Stimulated activated CD4-positive, alpha-beta T cell treated with anti-CD3 and anti-CD28 coated beads, TNF-alpha, amount 100 ng/mL, for 4 hours (primary cell): ENCODE measurements at regions not wholly inside any gene's neighbourhood (a gene's known extent, or its start where the extent isn't known, plus 50 kb on each side); places are given as distances from the start of the nearest gene placed in this dataset.

Experiments used
- DNase-seq, 3 experiments: peaks; one replicate each; pipeline ENCODE4 v3.0.0-alpha.2; 2020; ENCODE audit warnings: low read depth in 3 of 3

DNA sequence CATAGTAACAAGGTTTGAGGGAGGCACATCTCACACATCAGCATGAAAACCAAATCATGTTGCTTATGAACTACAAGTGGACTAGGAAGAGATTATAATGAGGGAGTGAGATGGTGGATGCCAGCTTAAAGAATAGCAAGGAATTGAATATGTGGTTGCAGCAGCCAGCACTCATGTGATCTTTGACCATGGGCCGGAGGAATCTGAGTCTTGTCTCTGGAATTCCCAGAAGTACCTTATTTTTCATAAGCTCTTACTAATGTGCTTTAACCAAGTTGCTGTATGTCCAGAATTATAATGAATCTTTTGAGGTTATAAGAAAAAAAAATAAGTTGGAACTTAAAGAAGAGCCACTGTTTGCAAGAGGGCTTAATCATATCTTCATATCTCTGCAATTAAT is 97.0 kb downstream of the DISP1 start:
- DNase-seq = no peak

- DNase-seq = no peak
Observed at GRCh38 chr1:222912730-222913129, 97.9 kb downstream of the DISP1 start.

- no peak for DNase-seq
Observed at GRCh38 chr1:222914861-222915632, 100.2 kb downstream of the DISP1 start.

- DNase-seq = no peak
Observed at GRCh38 chr1:222916100-222916499, 101.3 kb downstream of the DISP1 start.

- no peak for DNase-seq
Observed at GRCh38 chr1:222918801-222919477, 104.1 kb downstream of the DISP1 start.

DNA sequence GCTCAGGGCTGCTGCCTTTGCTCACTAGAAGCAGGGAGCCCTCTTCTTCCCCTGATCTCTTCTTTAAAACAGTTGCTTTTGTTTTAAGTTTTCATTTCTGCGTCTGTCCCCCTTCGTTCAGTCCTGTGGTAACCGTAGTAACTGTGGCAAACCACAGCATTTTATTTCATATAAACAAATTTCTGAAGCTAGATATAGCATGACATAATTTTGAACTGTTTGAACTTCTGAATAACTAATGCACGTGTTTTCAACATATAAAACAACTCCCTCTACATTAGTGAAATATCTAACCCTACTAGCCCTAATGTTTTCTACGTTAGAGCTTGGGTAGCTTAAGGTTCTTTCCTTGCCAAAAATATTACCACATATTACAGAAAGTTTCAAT is 104.6 kb downstream of the DISP1 start:
- no peak for DNase-seq

GRCh38 chr1:222920169-222920568 is 105.3 kb downstream of the DISP1 start:
- DNase-seq = no peak

DNA sequence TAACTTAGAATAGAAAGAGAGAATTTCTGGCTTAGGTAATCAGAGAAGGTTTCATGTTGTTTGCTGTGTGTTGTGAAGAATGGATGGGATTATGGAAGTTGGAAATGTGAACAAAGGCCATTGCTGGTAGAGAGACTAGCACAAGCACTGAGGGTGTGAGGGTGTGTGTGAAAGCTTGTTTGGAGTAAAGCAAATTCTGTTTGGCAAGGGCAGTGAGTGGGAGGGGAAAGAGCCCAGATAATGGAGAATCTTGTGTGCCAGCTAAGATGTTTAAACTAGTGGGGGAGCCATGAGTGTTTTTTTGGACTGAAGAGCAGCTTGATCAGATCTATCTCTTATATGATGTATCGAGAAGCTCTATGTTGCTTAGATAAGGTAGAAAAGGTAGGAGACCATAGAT is 107.1 kb downstream of the DISP1 start:
- no peak for DNase-seq

DNA sequence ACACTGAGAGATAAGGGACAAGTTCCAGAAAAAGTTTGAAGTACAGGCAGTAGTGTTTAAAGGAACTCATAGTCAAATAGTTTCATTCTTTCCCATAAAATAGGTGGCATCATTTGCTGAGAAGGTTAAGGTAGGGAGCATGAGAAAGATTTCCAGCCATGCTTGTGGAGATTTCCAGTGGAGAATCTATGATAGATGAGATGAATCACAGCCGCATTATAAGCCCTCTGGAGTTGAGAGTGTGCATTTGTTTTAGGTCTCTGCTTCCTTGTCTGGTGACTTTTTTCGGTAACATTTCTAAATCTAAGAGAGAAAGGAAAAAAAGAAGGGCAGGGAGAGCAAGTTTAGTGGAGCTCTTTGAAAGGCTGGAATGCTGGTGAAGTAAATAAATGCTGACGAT is 108.7 kb downstream of the DISP1 start:
- no peak for DNase-seq

DNA sequence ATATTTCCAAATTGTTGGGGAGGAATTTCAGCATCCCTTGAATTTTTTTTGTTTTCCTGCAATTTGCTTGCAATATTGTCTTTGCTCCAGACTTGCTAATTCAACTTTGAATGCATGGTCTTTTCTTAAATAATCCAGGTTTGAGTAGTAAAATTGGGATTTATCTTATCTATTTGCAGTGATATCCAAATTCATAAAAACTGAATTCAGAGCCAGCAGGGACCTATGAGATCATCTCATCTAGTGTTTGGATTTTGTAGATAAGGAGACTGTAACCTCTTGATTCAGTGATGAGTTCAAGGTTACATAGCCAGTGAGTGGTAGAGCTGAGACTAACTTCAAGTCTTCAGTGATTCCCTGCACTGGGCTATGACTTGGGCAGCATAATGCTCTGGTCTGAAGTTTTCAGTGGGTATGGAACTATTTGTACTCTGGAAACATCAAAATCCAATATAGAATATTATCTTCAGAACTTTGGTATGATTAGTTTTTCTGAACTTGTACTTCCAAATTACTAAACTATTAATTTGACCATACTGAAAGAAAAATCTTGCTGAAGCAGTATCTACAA is 109.4 kb downstream of the DISP1 start:
- no peak for DNase-seq

- DNase-seq = no peak
Observed at GRCh38 chr1:222926566-222926965, 111.7 kb downstream of the DISP1 start.

GRCh38 chr1:222927031-222927430 is 112.2 kb downstream of the DISP1 start:
- no peak for DNase-seq

DNA sequence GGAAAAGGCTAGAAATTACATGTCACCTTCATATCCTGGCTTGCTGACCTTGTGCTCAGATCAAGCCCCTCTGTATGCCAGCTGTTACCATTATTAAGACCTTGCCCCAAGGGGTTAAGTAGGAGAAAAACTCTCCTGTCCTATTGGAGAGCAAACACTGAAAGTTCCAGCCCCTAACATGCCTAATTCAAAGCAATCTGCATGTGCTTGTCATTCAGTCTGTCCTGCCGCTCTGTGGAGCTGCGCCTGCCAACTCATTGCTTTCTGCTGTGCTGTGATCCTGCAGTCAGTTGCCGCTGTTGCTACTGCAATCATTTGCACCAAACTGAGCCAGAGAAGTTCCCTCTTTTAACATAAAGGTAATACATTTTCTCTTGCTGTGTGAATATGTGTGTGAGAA is 113.4 kb downstream of the DISP1 start:
- no peak for DNase-seq

- DNase-seq = no peak
Observed at GRCh38 chr1:222930070-222930469, 115.2 kb downstream of the DISP1 start.

DNA sequence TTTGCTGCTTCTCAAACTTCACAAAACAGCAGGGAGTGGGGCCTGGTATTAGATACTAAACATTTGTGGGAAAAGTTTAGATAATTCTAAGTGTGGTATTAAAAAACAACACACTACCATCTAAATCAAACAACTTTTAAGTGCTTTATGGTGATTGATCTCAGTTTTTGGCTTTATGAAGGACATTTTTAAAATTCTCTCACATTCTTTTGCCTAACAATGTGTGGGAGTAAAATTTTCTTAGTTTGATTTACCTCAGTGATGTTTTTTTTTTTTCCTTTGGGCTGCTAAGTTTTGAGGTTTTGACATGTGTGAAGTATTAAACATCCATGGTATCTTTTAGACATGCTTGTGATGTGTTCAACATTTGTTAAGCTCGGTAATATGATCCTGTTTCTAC is 116.2 kb downstream of the DISP1 start:
- DNase-seq = no peak

DNA sequence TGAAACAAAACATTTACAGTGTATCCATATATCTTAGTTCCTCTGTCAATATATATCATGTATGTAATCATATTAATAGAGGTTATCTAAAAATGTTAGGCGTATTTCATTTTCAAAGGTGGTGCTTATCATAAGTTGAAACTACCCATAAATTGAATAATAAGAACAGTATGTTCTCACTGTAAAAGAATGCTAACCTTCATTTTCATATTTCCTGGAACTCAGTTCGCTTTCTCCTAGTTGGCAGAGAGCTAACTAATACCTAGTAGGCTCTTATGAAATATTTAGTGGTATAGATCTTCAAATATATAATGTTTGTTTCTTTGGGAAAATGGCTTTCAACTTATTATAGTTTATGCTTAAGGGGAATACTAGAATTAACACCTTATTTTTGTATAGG is 118.4 kb downstream of the DISP1 start:
- no peak for DNase-seq

- DNase-seq = no peak
Observed at GRCh38 chr1:222935239-222935900, 120.5 kb downstream of the DISP1 start.

DNA sequence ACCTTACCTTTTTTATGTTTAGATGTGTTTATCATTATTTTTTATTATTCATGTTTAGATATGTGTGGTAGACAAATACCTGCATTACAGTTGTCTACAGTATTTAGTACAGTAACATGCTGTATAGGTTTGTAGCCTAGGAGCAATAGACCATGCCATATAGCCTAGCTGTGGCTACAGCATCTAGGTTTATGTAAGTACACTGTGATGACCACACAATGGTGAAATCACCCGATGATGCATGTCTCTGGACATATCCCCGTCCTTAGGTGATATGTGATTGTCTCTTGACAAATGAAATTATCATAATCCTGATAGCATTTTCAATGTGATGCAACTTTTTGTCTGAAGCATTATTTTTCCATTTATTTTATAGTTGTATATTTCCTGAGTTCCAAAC is 121.2 kb downstream of the DISP1 start:
- no peak for DNase-seq

DNA sequence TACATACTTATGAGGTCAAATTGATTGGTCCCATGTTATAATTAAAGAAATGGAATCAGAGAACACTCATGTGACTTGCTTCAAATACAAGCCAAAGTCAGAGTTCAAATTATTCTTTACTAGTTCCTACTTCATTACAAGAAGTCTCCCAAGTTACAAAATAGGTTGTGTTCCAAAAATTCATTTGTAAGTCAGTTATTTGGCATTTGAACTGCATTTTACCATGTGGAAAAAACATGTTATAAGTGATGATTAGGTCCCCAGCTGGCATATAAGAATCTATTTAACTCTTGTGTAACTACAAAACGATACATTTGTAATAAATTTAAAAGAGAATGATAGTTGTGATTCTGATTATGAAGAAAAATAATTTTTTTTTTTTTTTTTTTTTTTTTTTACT is 124.1 kb downstream of the DISP1 start:
- DNase-seq = no peak

DNA sequence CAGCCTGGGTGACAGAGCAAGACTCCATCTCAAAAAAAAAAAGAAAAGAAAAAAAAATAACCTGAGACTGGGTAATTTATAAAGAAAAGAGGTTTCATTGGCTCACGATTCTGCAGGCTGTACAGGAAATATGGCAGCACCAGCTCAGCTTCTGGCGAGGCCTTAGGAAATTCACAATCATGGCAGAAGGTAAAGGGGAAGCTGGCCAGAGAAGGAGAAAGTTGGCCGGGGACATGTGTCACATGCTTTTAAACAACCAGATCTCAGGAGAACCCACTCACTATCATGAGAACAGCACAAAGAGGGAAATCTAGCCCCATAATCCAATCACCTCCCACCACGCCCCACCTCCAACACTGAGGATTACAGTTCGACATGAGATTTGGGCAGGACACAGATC is 125.3 kb downstream of the DISP1 start:
- DNase-seq = no peak

DNA sequence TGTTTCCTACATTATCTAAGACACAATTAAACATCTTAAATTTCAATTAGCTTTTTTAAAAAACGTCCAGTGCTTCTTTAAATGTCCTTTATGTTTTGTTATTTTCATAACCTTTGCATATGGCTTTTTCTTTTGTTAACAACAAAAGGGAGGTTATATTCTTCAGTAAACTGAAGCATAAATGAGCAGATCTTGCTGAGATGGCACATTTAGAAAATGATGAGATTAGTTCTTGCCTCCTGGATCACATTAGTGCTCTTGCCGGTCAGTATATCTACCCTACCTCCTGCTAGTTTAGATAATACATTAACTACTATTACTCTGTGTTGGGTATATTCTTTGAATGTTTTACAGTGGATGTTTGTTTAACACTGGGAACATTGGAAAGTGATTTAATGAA is 126.1 kb downstream of the DISP1 start:
- no peak for DNase-seq

GRCh38 chr1:222941425-222941824 is 126.6 kb downstream of the DISP1 start:
- DNase-seq = no peak

- DNase-seq = no peak
Observed at GRCh38 chr1:222946436-222946835, 131.6 kb downstream of the DISP1 start.
